A673 (cell line): ENCODE measurements at regions not wholly inside any gene's neighbourhood (a gene's known extent, or its start where the extent isn't known, plus 50 kb on each side); places are given as distances from the start of the nearest gene placed in this dataset.

Experiments used
- BruUV-seq: library from RNA; stranded (reverse); fragments of 400-500 nt; replicated peaks from 2 replicates; lab custom pipeline; 2021; lab: Mats Ljungman, UMichigan
- CTCF ChIA-PET: fragments of 300-600 bp; sonication (Branson Sonifier 250); formaldehyde crosslinking; loops from one replicate; lab custom pipeline; 2022; ENCODE audit warnings: antibody characterized with exemption; lab: Charles Lee
- POLR2A ChIA-PET: fragments of 300-600 bp; sonication (Branson Sonifier 250); formaldehyde crosslinking; loops from one replicate; lab custom pipeline; 2022; ENCODE audit warnings: antibody characterized with exemption; ENCODE audit not compliant: low non-redundant PET; lab: Charles Lee
- DNase-seq: peaks from one replicate; pipeline ENCODE4 v3.0.0-alpha.2; 2015; ENCODE audit warnings: low spot score
- H3K27ac ChIP-seq: fragments of 200-600 bp; sonication (generic); 2 replicates; pipeline ENCODE4 v1.5.1; 2016; ENCODE audit warnings: mixed run types, low read depth, mild to moderate bottlenecking, mixed read lengths, antibody characterized with exemption, low read length; ENCODE audit not compliant: poor library complexity, severe bottlenecking
- H3K27me3 ChIP-seq: fragments of 200-600 bp; sonication (generic); replicated peaks from 2 replicates; pipeline ENCODE4 v1.6.1; 2017; ENCODE audit warnings: mixed run types, low read depth, mild to moderate bottlenecking, mixed read lengths, antibody characterized with exemption, low read length; ENCODE audit not compliant: insufficient read depth, poor library complexity
- H3K36me3 ChIP-seq: fragments of 200-600 bp; sonication (generic); 2 replicates; pipeline ENCODE4 v1.6.1; 2016; ENCODE audit warnings: mixed run types, mild to moderate bottlenecking, mixed read lengths, antibody characterized with exemption, low read length; ENCODE audit not compliant: insufficient read depth, poor library complexity, severe bottlenecking
- H3K4me1 ChIP-seq: fragments of 200-600 bp; sonication (generic); 2 replicates; pipeline ENCODE4 v1.6.1; 2017; ENCODE audit warnings: mixed run types, mild to moderate bottlenecking, mixed read lengths, antibody characterized with exemption, low read length; ENCODE audit not compliant: insufficient read depth, poor library complexity, severe bottlenecking
- H3K4me3 ChIP-seq: fragments of 200-600 bp; sonication (generic); 2 replicates; pipeline ENCODE4 v1.5.1; 2016; ENCODE audit warnings: low read depth, mixed run types, mild to moderate bottlenecking, mixed read lengths, low read length; ENCODE audit not compliant: poor library complexity, severe bottlenecking
- H3K9me3 ChIP-seq: fragments of 200-600 bp; sonication (generic); 2 replicates; pipeline ENCODE4 v1.6.1; 2016; ENCODE audit warnings: mixed run types, low read depth, mild to moderate bottlenecking, mixed read lengths, antibody characterized with exemption, low read length; ENCODE audit not compliant: poor library complexity, severe bottlenecking
- EZH2 ChIP-seq: fragments of 200-600 bp; sonication (generic); IDR thresholded peaks from 2 replicates; pipeline ENCODE4 v1.6.1; 2017; ENCODE audit warnings: borderline replicate concordance, low read depth, mild to moderate bottlenecking, mixed read lengths, antibody characterized with exemption, low read length; ENCODE audit not compliant: poor library complexity, severe bottlenecking
- intact Hi-C: fragments of 100-400 bp; cut with micrococcal nuclease; formaldehyde crosslinking; loops from one replicate; pipeline ENCODE4 v1.10.0; 2022; ENCODE audit not compliant: unreplicated experiment
- TF ChIP-seq, protein P1 (sequence below): fragments of 300-800, 200-600 bp; sonication (generic); conservative IDR thresholded peaks from 2 replicates; pipeline ENCODE4 v1.5.1; 2017; ENCODE audit warnings: low read depth, mild to moderate bottlenecking, antibody characterized with exemption, low read length, moderate library complexity, mixed read lengths

DNA sequence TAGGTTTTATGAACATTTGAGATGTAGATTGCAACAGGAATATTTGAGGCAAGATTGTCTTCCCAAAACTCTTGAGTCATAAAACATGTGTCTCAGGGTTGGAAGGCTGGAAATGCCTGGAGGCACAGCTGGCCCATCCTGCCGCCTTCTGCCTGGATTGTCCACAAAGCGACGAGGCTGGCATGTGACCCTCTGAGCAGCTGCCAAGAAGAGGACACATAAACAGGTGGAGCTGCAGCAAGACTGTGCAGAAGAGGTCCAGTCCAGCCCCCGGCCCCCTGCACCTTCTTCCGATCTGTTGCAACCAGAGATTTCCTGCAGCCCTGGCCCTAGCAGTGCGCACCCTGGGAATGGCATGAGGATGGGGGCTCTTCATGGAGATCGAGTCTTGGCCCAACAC, 101.9 kb upstream of the BCOR start:
- Histone ChIP-seq H3K9me3 (no peaks in the 10 kb centered on the region), H3K27ac (no peak overlapping the region), H3K27me3 (no peaks in the 10 kb centered on the region), H3K36me3 (no peaks in the 10 kb centered on the region), H3K4me3 (no peak overlapping the region), H3K4me1 (no peaks in the 10 kb centered on the region)
- no peak for DNase-seq
- ChIA-PET CTCF (no interaction called here), POLR2A (no interaction called here)
- no peak for TF ChIP-seq EZH2
- TF ChIP-seq, protein P1, sequence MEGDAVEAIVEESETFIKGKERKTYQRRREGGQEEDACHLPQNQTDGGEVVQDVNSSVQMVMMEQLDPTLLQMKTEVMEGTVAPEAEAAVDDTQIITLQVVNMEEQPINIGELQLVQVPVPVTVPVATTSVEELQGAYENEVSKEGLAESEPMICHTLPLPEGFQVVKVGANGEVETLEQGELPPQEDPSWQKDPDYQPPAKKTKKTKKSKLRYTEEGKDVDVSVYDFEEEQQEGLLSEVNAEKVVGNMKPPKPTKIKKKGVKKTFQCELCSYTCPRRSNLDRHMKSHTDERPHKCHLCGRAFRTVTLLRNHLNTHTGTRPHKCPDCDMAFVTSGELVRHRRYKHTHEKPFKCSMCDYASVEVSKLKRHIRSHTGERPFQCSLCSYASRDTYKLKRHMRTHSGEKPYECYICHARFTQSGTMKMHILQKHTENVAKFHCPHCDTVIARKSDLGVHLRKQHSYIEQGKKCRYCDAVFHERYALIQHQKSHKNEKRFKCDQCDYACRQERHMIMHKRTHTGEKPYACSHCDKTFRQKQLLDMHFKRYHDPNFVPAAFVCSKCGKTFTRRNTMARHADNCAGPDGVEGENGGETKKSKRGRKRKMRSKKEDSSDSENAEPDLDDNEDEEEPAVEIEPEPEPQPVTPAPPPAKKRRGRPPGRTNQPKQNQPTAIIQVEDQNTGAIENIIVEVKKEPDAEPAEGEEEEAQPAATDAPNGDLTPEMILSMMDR = no peak
- no TSS peak for BruUV-seq
- intact Hi-C loops = no loop called here

DNA sequence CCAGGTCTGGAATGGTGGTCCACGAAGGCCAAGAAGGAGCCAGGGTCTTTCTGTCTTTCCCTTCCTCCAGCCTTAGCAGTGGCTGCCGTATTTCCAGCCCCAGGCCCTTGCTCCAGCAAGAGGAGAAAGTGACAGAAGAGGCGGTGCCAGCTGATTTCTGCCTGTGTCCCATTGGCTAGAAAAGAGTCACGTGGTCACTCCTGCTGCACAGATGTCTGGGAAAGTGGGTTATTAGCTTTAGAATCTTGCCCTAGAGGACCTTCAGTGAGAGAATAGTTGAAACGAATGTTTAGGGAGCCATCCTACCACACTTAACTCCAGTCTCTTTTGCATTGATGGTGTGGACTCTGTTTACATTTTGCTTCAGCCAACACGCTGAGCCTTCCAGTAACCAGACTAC, 99.3 kb upstream of the BCOR start:
- DNase-seq = no peak
- intact Hi-C loops = no loop called here
- Histone ChIP-seq H3K27ac (no peak overlapping the region), H3K9me3 (no peaks in the 10 kb centered on the region), H3K36me3 (no peaks in the 10 kb centered on the region), H3K27me3 (no peaks in the 10 kb centered on the region), H3K4me3 (no peak overlapping the region), H3K4me1 (no peaks in the 10 kb centered on the region)
- CTCF ChIA-PET = no interaction called here
- no TSS peak for BruUV-seq
- POLR2A ChIA-PET = no interaction called here
- TF ChIP-seq, protein P1 = no peak
- TF ChIP-seq EZH2 = no peak

GRCh38 chrX:40195368-40195767, 97.6 kb upstream of the BCOR start:
- TF ChIP-seq, protein P1 = no peak
- no peak for TF ChIP-seq EZH2
- POLR2A ChIA-PET = no interaction called here
- CTCF ChIA-PET = no interaction called here
- H3K36me3 ChIP-seq = no peaks in the 10 kb centered on the region
- BruUV-seq = no TSS peak
- DNase-seq = no peak
- H3K4me1 ChIP-seq = no peaks in the 10 kb centered on the region
- intact Hi-C loops = no loop called here
- H3K27ac ChIP-seq = no peak overlapping the region
- no peaks in the 10 kb centered on the region for H3K27me3 ChIP-seq
- no peaks in the 10 kb centered on the region for H3K9me3 ChIP-seq
- H3K4me3 ChIP-seq = no peak overlapping the region
